Loucy (cell line): ENCODE measurements at regions not wholly inside any gene's neighbourhood (a gene's known extent, or its start where the extent isn't known, plus 50 kb on each side); places are given as distances from the start of the nearest gene placed in this dataset.
A peak's percentile ranks its signal among the peaks of the same experiment; 100 is the strongest.

Experiments used
- H2AFZ ChIP-seq: fragments of 200-600 bp; sonication (generic); 2 replicates; pipeline ENCODE4 v1.6.0; 2016; ENCODE audit warnings: antibody characterized with exemption, mild to moderate bottlenecking, low read length, moderate library complexity
- H3F3A ChIP-seq: fragments of 200-600 bp; 2 replicates; pipeline ENCODE4 v1.6.0; 2016; ENCODE audit warnings: antibody characterized with exemption, low read depth, mild to moderate bottlenecking
- H3K27me3 ChIP-seq: fragments of 200-600 bp; sonication (generic); 2 replicates; pipeline ENCODE4 v1.6.1; 2014; ENCODE audit warnings: low read length, mild to moderate bottlenecking; ENCODE audit not compliant: insufficient read depth, poor library complexity, severe bottlenecking
- H3K36me3 ChIP-seq: fragments of 200-600 bp; sonication (generic); 2 replicates; pipeline ENCODE4 v1.6.1; 2016; ENCODE audit warnings: low read length; ENCODE audit not compliant: insufficient read depth
- H3K4me1 ChIP-seq: fragments of 200-600 bp; sonication (generic); 2 replicates; pipeline ENCODE4 v1.5.1; 2014; ENCODE audit warnings: low read length, mild to moderate bottlenecking; ENCODE audit not compliant: insufficient read depth, poor library complexity, severe bottlenecking
- H3K4me2 ChIP-seq: fragments of 200-600 bp; sonication (generic); 2 replicates; pipeline ENCODE4 v1.6.0; 2014; ENCODE audit warnings: antibody characterized with exemption, low read length, low read depth, mild to moderate bottlenecking; ENCODE audit not compliant: poor library complexity, severe bottlenecking
- H3K4me3 ChIP-seq: fragments of 200-600 bp; sonication (generic); 2 replicates; pipeline ENCODE4 v1.5.1; 2014; ENCODE audit warnings: low read length, mild to moderate bottlenecking, mixed read lengths; ENCODE audit not compliant: poor library complexity, severe bottlenecking
- H3K79me2 ChIP-seq: fragments of 200-600 bp; sonication (generic); 2 replicates; pipeline ENCODE4 v1.6.1; 2014; ENCODE audit warnings: low read length; ENCODE audit not compliant: insufficient read depth
- H3K9ac ChIP-seq: fragments of 200-600 bp; sonication (generic); 2 replicates; pipeline ENCODE4 v1.6.0; 2014; ENCODE audit warnings: mild to moderate bottlenecking, low read depth, low read length, moderate library complexity; ENCODE audit not compliant: poor library complexity, severe bottlenecking
- H3K9me2 ChIP-seq: fragments of 200-600 bp; sonication (generic); replicated peaks from 2 replicates; pipeline ENCODE4 v1.6.1; 2016; ENCODE audit warnings: low read depth, low read length, mixed read lengths
- H3K9me3 ChIP-seq: fragments of 200-600 bp; sonication (generic); 2 replicates; pipeline ENCODE4 v1.6.1; 2014; ENCODE audit warnings: mild to moderate bottlenecking, antibody characterized with exemption, low read length, low read depth; ENCODE audit not compliant: insufficient read depth
- H4K20me1 ChIP-seq: fragments of 200-600 bp; sonication (generic); 2 replicates; pipeline ENCODE4 v1.6.0; 2014; ENCODE audit warnings: antibody characterized with exemption, low read length, mild to moderate bottlenecking; ENCODE audit not compliant: insufficient read depth, poor library complexity, severe bottlenecking
- EZH2phosphoT487 ChIP-seq: fragments of 200-600 bp; IDR thresholded peaks from 2 replicates; pipeline ENCODE4 v1.6.1; 2018; ENCODE audit warnings: antibody characterized with exemption, mild to moderate bottlenecking, moderate library complexity, borderline replicate concordance
- TF ChIP-seq, protein P1 (sequence below): fragments of 200-600 bp; sonication (generic); conservative IDR thresholded peaks from 2 replicates; pipeline ENCODE4 v1.5.1; 2014; ENCODE audit warnings: mild to moderate bottlenecking, antibody characterized with exemption, low read length

DNA sequence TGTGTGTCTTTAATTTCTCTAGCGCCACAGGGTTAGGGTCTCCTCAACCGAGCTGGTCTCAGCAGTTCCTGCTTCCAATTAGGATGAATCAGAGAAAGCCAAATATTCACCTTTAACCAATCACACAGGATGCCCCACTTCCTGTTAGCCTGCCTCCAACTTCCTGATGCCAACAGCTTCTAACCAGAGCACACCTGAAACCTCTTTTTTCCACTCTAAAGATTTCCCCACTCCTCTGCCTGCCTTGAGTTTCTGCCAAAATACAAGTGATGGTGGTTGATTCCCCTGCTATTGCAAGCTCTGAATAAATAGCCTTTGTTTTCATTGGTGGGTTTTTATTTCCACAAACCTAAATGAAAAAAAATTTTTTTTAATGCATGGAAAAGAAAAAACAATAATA, 144.7 kb upstream of the UST start:
- H3K27me3 ChIP-seq = no peaks in the 10 kb centered on the region
- no peak overlapping the region for H2AFZ ChIP-seq
- no peak overlapping the region for H3K4me2 ChIP-seq
- no peaks in the 10 kb centered on the region for H3F3A ChIP-seq
- no peaks in the 10 kb centered on the region for H4K20me1 ChIP-seq
- H3K9ac ChIP-seq = no peak overlapping the region
- H3K79me2 ChIP-seq = no peaks in the 10 kb centered on the region
- no peaks in the 10 kb centered on the region for H3K4me1 ChIP-seq
- H3K4me3 ChIP-seq = no peak overlapping the region
- no peaks in the 10 kb centered on the region; the same call in 1 of the 2 replicates for H3K9me3 ChIP-seq
- TF ChIP-seq EZH2phosphoT487 = no peak
- TF ChIP-seq, protein P1, sequence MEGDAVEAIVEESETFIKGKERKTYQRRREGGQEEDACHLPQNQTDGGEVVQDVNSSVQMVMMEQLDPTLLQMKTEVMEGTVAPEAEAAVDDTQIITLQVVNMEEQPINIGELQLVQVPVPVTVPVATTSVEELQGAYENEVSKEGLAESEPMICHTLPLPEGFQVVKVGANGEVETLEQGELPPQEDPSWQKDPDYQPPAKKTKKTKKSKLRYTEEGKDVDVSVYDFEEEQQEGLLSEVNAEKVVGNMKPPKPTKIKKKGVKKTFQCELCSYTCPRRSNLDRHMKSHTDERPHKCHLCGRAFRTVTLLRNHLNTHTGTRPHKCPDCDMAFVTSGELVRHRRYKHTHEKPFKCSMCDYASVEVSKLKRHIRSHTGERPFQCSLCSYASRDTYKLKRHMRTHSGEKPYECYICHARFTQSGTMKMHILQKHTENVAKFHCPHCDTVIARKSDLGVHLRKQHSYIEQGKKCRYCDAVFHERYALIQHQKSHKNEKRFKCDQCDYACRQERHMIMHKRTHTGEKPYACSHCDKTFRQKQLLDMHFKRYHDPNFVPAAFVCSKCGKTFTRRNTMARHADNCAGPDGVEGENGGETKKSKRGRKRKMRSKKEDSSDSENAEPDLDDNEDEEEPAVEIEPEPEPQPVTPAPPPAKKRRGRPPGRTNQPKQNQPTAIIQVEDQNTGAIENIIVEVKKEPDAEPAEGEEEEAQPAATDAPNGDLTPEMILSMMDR = no peak
- H3K36me3 ChIP-seq = no peaks in the 10 kb centered on the region
- H3K9me2 ChIP-seq = no peaks in the 10 kb centered on the region

DNA sequence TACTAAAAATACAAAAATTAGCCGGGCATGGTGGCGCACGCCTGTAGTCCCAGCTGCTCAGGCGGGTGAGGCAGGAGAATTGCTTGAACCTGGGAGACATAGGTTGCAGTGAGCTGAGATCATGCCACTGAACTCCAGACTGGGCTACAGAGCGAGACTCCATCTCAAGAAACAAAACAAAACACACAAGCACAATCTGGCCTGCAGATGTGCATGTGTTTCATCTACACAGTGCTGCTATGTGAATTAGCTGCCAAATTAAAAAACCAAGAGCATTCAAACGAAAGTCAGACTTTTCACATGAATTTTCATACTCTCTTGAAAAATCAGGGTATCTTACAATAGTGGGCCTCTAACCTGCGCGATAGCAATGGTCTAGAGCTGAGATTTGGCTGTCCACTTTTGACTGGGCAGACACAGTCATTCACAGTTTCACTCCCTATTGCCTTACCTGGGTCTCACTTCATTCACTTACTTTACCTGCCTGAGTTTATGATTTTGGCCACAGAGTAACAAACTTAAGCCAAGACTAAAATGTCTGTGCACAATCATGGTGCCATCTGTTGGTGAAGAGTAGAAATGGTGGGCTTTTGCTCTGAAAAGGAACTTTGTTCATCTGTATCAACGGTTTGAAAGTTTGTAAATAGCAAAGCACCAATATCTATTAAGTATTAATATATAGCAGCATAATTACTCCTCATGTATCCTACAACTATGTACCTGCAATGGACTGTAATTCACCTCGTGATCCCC, 138.5 kb upstream of the UST start:
- Histone ChIP-seq H3K27me3 (no peaks in the 10 kb centered on the region), H4K20me1 (no peaks in the 10 kb centered on the region), H3K4me2 (no peak overlapping the region), H3K9me3 (no peaks in the 10 kb centered on the region), H3K36me3 (no peaks in the 10 kb centered on the region), H3K79me2 (no peaks in the 10 kb centered on the region), H2AFZ (no peak overlapping the region), H3K9ac (no peak overlapping the region), H3K9me2 (no peaks in the 10 kb centered on the region), H3F3A (no peaks in the 10 kb centered on the region), H3K4me1 (no peaks in the 10 kb centered on the region), H3K4me3 (no peak overlapping the region)
- TF ChIP-seq EZH2phosphoT487 = no peak
- TF ChIP-seq, protein P1 = peak; percentile 73

DNA sequence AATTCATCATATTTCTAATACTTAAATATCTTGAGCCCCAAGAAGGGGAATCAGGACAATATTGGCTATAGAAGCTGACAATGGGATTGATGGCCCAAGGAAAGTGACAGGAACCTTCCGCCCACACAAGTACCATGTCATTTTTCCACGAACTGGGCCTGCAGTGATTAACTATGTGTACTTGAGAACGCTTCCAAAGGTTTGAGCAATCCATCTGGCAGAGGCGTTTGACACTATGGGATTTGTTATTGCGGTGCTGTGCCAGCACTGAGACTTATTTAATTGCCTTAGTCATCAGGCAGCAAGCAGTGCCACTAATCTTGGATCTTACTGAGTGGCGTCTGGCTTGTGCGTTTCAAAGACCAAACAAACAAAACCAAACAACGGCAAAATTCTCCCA, 135.6 kb upstream of the UST start:
- Histone ChIP-seq H3F3A (no peaks in the 10 kb centered on the region), H2AFZ (no peak overlapping the region), H3K79me2 (no peaks in the 10 kb centered on the region), H3K9ac (no peak overlapping the region), H3K9me3 (no peaks in the 10 kb centered on the region), H4K20me1 (no peaks in the 10 kb centered on the region), H3K4me3 (no peak overlapping the region), H3K4me1 (no peaks in the 10 kb centered on the region), H3K27me3 (no peaks in the 10 kb centered on the region), H3K9me2 (no peaks in the 10 kb centered on the region), H3K4me2 (no peak overlapping the region), H3K36me3 (no peaks in the 10 kb centered on the region)
- no peak for TF ChIP-seq EZH2phosphoT487
- TF ChIP-seq, protein P1 = no peak
